Transverse colon (tissue), 4 donors: ENCODE measurements at regions not wholly inside any gene's neighbourhood (a gene's known extent, or its start where the extent isn't known, plus 50 kb on each side); places are given as distances from the start of the nearest gene placed in this dataset.

Experiments
- DNase-seq: peaks from one replicate; pipeline ENCODE4 v3.0.0-alpha.2; 2019
- H3K27ac ChIP-seq, 4 donors: fragments of 200-600 bp; sonication (generic); 2 replicates each; pipeline ENCODE4 v1.5.1; 2016 to 2018; ENCODE audit warnings: inconsistent platforms in 4 of 4
- H3K27me3 ChIP-seq: fragments of 200-600 bp; sonication (generic); 2 replicates; pipeline ENCODE4 v1.5.1; 2017; ENCODE audit warnings: inconsistent platforms
- H3K36me3 ChIP-seq, 4 donors: fragments of 200-600 bp; sonication (generic); 2 replicates each; pipeline ENCODE4 v1.5.1; 2017 to 2019; ENCODE audit warnings: inconsistent platforms in 4 of 4
- H3K4me1 ChIP-seq, 4 donors: fragments of 200-600 bp; sonication (generic); 2 replicates each; pipeline ENCODE4 v1.5.1; 2017 to 2020; ENCODE audit warnings: inconsistent platforms in 4 of 4
- H3K4me3 ChIP-seq, 4 donors: fragments of 200-600 bp; sonication (generic); 1 replicate in 1 of 4; 2 replicates in 3 of 4; pipeline versions ENCODE4 v1.5.1 to v1.6.1; 2017 to 2019; ENCODE audit warnings: inconsistent platforms in 4 of 4
- H3K9me3 ChIP-seq, 2 donors: fragments of 200-600 bp; sonication (generic); 2 replicates each; pipeline ENCODE4 v1.5.1; 2017 to 2019; ENCODE audit warnings: inconsistent platforms in 2 of 2
- EP300 ChIP-seq: sonication (generic); formaldehyde crosslinking; IDR thresholded peaks from one replicate; pipeline ENCODE4 v1.6.1; 2017; ENCODE audit warnings: antibody characterized with exemption, low read depth
- POLR2A ChIP-seq: fragments of 450-650 bp; IDR thresholded peaks from one replicate; pipeline ENCODE4 v1.6.1; 2016; ENCODE audit warnings: antibody characterized with exemption, mild to moderate bottlenecking, moderate library complexity
- POLR2AphosphoS5 ChIP-seq, 3 donors: sonication (generic); formaldehyde crosslinking; IDR thresholded peaks; one replicate each; pipeline ENCODE4 v1.6.1; 2016; ENCODE audit warnings: antibody characterized with exemption in 3 of 3
- WGBS, 2 donors: methylation state at CpG; one replicate each; pipeline ENCODE4 v1.1.5; 2018; ENCODE audit warnings: low coverage in 1 of 2; 5-methylcytosine and 5-hydroxymethylcytosine counted together
- in situ Hi-C, 4 donors: fragments of 200-750 bp; cut with MboI; loops; one replicate each; pipeline versions ENCODE4 v1.15.0 to v1.15.1; 2017; ENCODE audit warnings: low sequenced_read_pairs in 3 of 4, low pct_ligation_motif_present in 1 of 4, low pct_unique_long_range_greater_than_20kb in 1 of 4
- intact Hi-C: fragments of 100-400 bp; cut with DNase I; formaldehyde crosslinking; loops from one replicate; pipeline ENCODE4 v1.15.1; 2023; ENCODE audit warnings: low total_unique reads
- TF ChIP-seq, protein P1 (sequence below), 5 experiments: fragments of 200-600 bp in 3 of 5; fragments of 450-650 bp in 2 of 5; sonication (generic) in 3 of 5; IDR thresholded peaks; 1 replicate in 2 of 5; 2 replicates in 3 of 5; pipeline ENCODE4 v1.5.1; 2016 to 2017; ENCODE audit warnings: antibody characterized with exemption in 5 of 5, inconsistent platforms in 3 of 5, mild to moderate bottlenecking in 2 of 5, moderate library complexity in 1 of 5

DNA sequence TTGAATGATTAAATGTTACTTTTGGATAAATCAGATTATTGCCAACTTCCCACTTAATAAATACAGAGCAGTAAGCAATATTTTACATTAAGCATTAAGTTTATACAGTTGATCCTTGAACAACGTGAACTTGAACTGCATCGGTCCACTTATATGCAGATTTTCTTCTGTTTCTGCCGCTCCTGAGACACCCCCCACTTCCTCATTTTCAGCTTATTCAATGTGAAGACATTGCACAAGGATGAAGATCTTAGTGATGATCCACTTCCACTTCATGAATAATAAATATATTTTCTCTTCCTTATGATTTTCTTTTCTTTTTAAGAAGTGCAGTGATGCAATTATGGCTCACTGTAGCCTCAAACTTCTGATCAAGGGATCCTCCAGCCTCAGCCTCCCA is 167.2 kb downstream of the LINC00237 start:
- DNase-seq, result no peak
- in situ Hi-C loops (no loop called here), intact Hi-C loops (no loop called here)
- 70 to 93% methylated on average over 3 of the region's 3 CpGs for WGBS, 2 donors
- Histone ChIP-seq H3K27me3 (no peaks in the 10 kb centered on the region), H3K4me1 (no peaks in the 10 kb centered on the region), H3K27ac (no peak overlapping the region), H3K36me3 (no peaks in the 10 kb centered on the region), H3K9me3 (no peaks in the 10 kb centered on the region), H3K4me3 (no peak overlapping the region)
- TF ChIP-seq EP300, result no peak

DNA sequence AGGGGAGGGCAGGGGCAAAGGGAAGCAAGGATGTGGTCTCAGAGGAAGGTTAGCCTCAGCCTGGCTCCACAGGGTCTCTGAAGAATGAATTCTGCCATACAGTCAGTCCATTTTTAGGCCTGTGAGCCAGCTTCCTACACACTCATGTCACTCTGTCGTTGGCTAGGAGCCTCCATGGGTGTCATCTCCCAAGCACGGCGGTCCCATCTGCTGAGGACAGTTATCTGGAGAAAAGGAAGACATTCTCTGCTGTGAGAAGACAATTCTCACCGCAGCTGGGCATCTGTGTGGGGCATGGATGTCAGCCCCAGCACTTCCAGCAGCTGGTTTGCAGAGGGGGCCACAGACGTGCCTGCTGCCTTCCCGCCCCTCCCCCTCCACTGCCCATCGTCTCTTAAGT is 167.6 kb downstream of the LINC00237 start:
- TF ChIP-seq, protein P1, sequence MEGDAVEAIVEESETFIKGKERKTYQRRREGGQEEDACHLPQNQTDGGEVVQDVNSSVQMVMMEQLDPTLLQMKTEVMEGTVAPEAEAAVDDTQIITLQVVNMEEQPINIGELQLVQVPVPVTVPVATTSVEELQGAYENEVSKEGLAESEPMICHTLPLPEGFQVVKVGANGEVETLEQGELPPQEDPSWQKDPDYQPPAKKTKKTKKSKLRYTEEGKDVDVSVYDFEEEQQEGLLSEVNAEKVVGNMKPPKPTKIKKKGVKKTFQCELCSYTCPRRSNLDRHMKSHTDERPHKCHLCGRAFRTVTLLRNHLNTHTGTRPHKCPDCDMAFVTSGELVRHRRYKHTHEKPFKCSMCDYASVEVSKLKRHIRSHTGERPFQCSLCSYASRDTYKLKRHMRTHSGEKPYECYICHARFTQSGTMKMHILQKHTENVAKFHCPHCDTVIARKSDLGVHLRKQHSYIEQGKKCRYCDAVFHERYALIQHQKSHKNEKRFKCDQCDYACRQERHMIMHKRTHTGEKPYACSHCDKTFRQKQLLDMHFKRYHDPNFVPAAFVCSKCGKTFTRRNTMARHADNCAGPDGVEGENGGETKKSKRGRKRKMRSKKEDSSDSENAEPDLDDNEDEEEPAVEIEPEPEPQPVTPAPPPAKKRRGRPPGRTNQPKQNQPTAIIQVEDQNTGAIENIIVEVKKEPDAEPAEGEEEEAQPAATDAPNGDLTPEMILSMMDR (IDR thresholded peaks at IDR 0.05), result no peak
- TF ChIP-seq POLR2AphosphoS5 (IDR thresholded peaks at IDR 0.05), result no peak
- TF ChIP-seq EP300, result no peak
- no peak for TF ChIP-seq POLR2A
- H3K9me3 ChIP-seq, result no peaks in the 10 kb centered on the region
- H3K27me3 ChIP-seq, result no peaks in the 10 kb centered on the region
- no peaks in the 10 kb centered on the region for H3K4me1 ChIP-seq
- intact Hi-C loops (no loop called here), in situ Hi-C loops (no loop called here)
- WGBS, 2 donors, result 73 to 75% methylated on average over 3 to 7 of the region's 7 CpGs
- no peak overlapping the region for H3K4me3 ChIP-seq
- DNase-seq, result no peak
- H3K27ac ChIP-seq, result no peak overlapping the region
- no peaks in the 10 kb centered on the region for H3K36me3 ChIP-seq

DNA sequence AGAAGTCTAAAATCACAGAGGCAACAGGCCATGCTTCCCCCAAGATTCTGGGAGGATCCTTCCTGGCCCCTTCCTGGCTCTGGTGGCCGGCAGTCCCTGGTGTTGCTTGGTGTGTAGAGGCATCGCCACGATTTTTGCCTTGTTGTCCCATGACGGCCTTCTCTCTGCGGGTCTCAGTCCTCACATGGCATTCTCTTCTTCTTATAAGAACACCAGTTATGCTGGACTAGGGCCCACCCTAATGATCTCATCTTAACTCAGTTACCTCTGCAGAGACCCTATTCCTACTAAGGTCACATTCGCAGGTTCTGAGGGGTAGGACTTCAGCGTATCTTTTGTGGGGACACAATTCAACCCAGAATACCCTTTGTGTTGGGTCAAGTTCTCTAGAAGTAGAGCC is 168.0 kb downstream of the LINC00237 start:
- WGBS, 2 donors, result 90 to 98% methylated on average over 6 to 7 of the region's 7 CpGs
- Histone ChIP-seq H3K36me3 (no peaks in the 10 kb centered on the region), H3K27me3 (no peaks in the 10 kb centered on the region), H3K4me1 (no peaks in the 10 kb centered on the region), H3K9me3 (no peaks in the 10 kb centered on the region), H3K4me3 (no peak overlapping the region), H3K27ac (no peak overlapping the region)
- intact Hi-C loops, result no loop called here
- in situ Hi-C loops, result no loop called here
- TF ChIP-seq EP300, result no peak
- TF ChIP-seq, protein P1 (IDR thresholded peaks at IDR 0.05), result no peak
- TF ChIP-seq POLR2A, result no peak
- TF ChIP-seq POLR2AphosphoS5 (IDR thresholded peaks at IDR 0.05), result no peak
- DNase-seq, result no peak

DNA sequence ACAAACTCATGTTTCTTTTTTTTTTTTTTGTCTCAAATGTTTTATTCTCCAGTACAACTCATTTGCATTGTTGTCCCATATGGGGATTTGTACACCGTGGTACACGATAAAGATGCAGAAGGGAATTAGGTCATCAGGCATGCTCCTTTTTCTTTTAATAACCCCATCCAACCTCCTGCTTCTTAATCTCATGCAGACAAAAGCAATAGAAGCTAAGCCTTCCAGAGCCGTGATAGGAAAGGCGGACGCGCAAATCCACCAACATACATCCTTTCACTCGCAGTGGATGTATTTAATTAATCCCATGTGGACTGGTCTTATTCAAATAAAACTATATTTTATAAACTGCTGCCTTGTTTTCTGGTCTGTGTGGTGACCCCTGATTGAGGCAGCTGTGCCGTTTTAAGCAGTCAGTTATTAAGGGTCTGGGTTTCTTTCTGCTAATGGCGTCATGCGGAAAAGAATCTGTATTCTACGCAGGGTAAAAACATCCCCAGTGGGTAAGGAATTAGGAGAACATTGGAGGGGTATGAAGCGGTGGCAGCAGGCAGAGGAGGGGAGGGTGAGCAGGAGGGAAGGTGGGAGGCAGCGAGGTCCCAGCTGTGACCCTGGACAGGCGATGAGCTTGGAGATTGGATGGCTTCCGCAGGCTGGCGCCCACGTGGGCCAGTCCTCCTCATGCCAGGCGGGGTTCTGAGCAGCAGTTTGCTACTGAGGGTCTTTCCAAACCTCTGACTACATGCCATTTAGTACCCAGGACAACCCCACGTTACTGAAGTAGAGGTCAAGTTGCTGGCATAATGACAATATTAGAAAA is 172.8 kb downstream of the LINC00237 start:
- Histone ChIP-seq H3K36me3 (no peaks in the 10 kb centered on the region), H3K4me3 (no peak overlapping the region), H3K4me1 (no peaks in the 10 kb centered on the region), H3K27ac (no peak overlapping the region), H3K27me3 (no peaks in the 10 kb centered on the region), H3K9me3 (no peaks in the 10 kb centered on the region)
- no peak for DNase-seq
- in situ Hi-C loops (no loop called here), intact Hi-C loops (no loop called here)
- 79 to 90% methylated on average over 12 to 19 of the region's 19 CpGs for WGBS, 2 donors
- TF ChIP-seq POLR2A (no peak), EP300 (no peak), POLR2AphosphoS5 (IDR thresholded peaks at IDR 0.05) (no peak)
- TF ChIP-seq, protein P1 (IDR thresholded peaks at IDR 0.05), result no peak

DNA sequence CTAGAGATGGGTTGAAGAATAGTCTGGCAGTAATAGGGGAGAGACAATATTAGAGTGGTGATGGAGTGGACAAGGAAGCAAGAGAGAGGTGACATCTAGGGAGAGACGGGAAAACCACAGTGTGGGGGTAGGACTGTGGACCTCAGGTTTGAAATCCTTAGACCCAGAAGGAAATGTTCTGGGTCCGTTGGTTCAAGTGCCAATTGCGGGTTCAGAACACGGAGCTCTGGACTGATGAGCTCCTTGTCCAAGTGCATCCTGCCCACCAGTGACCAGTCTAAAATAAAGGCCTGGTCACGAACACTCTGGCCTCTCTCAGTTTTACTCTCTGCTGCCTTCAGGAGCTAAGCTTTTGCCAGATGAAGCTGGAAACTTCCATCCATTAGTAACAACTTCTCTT is 174.0 kb downstream of the LINC00237 start:
- no peaks in the 10 kb centered on the region for H3K4me1 ChIP-seq
- no peaks in the 10 kb centered on the region for H3K9me3 ChIP-seq
- WGBS, 2 donors, result 71 to 88% methylated on average over 1 to 5 of the region's 5 CpGs
- H3K36me3 ChIP-seq, result no peaks in the 10 kb centered on the region
- no peak overlapping the region for H3K4me3 ChIP-seq
- no peak overlapping the region for H3K27ac ChIP-seq
- intact Hi-C loops, result no loop called here
- no peaks in the 10 kb centered on the region for H3K27me3 ChIP-seq
- TF ChIP-seq EP300 (no peak), POLR2AphosphoS5 (IDR thresholded peaks at IDR 0.05) (no peak), POLR2A (no peak)
- TF ChIP-seq, protein P1 (IDR thresholded peaks at IDR 0.05), result no peak
- in situ Hi-C loops, result no loop called here
- DNase-seq, result no peak
